HepG2 (cell line): ENCODE measurements at regions not wholly inside any gene's neighbourhood (a gene's known extent, or its start where the extent isn't known, plus 50 kb on each side); places are given as distances from the start of the nearest gene placed in this dataset.

Source experiments
- ATAC-seq: fragments of 200-7000 bp; cut with Tn5 transposase; 3 replicates; pipeline ENCODE4 v1.9.1; 2020; ENCODE audit warnings: mild to moderate bottlenecking, moderate library complexity
- BruUV-seq: library from RNA; stranded (reverse); fragments of 400-500 nt; replicated peaks from 2 replicates; lab custom pipeline; 2021; lab: Mats Ljungman, UMichigan
- CTCF ChIA-PET: fragments of 300-600 bp; formaldehyde crosslinking; extraction: SDS; loops from one replicate; lab custom pipeline; 2021; ENCODE audit warnings: low total read pairs, inconsistent platforms, low intra/inter-chr PET ratio; lab: Yijun Ruan, JAX
- POLR2A ChIA-PET: fragments of 350-600 bp; sonication (Branson Sonifier 250); formaldehyde crosslinking; loops from one replicate; lab custom pipeline; 2020; ENCODE audit warnings: antibody characterized with exemption, inconsistent platforms; lab: Yijun Ruan, JAX
- DNase-seq: peaks from one replicate; pipeline ENCODE4 v3.0.0-alpha.2; 2015; ENCODE audit warnings: low spot score
- FAIRE-seq: peaks from 3 replicates; lab custom pipeline; 2011; peaks lifted over from hg19 to GRCh38; lab: Jason Lieb, UNC
- H2AFZ ChIP-seq: one replicate; pipeline ENCODE4 v1.6.1; 2011; ENCODE audit warnings: low read length, inconsistent platforms
- H3K27ac ChIP-seq: fragments of 300-600 bp; 3 replicates; pipeline ENCODE4 v1.8.0; 2011; ENCODE audit warnings: mixed run types, mild to moderate bottlenecking, mixed read lengths, low read length, inconsistent platforms; ENCODE audit not compliant: insufficient read depth; ENCODE audit errors: extremely low read length
- H3K27me3 ChIP-seq, 2 experiments: fragments of 200-600 bp in 1 of 2; 2 replicates in 1 of 2; 3 replicates in 1 of 2; pipeline versions ENCODE4 v1.6.0 to v1.8.0; 2011; ENCODE audit warnings: low read length in 2 of 2, mild to moderate bottlenecking in 2 of 2, moderate library complexity in 2 of 2, inconsistent platforms in 1 of 2; ENCODE audit not compliant: insufficient read depth in 2 of 2, control insufficient read depth in 1 of 2
- H3K36me3 ChIP-seq, 2 experiments: fragments of 200-600 bp in 1 of 2; replicated peaks in 1 of 2; 2 replicates in 1 of 2; 3 replicates in 1 of 2; pipeline versions ENCODE4 v1.5.1 to v1.8.0; 2011; ENCODE audit warnings: low read length in 2 of 2, inconsistent platforms in 1 of 2; ENCODE audit not compliant: insufficient read depth in 2 of 2, control insufficient read depth in 1 of 2
- H3K4me1 ChIP-seq: 2 replicates; pipeline ENCODE4 v1.5.1; 2012; ENCODE audit warnings: low read length, inconsistent platforms; ENCODE audit not compliant: insufficient read depth
- H3K4me2 ChIP-seq: 2 replicates; pipeline ENCODE4 v1.6.0; 2011; ENCODE audit warnings: low read depth, low read length, inconsistent platforms
- H3K4me3 ChIP-seq, 3 experiments: fragments of 200-600 bp in 1 of 3; sonication (generic), shearing (Covaris generic) in 1 of 3; replicated peaks in 1 of 3; 2 replicates each; pipeline ENCODE4 v1.5.1; 2011 to 2016; ENCODE audit warnings: low read length in 3 of 3, inconsistent platforms in 2 of 3, low read depth in 2 of 3, mild to moderate bottlenecking in 2 of 3, control low read depth in 1 of 3, mixed read lengths in 1 of 3; ENCODE audit not compliant: insufficient read depth in 1 of 3
- H3K79me2 ChIP-seq: one replicate; pipeline ENCODE4 v1.6.1; 2011; ENCODE audit warnings: low read length, inconsistent platforms; ENCODE audit not compliant: insufficient read depth
- H3K9ac ChIP-seq: 2 replicates; pipeline ENCODE4 v1.6.0; 2011; ENCODE audit warnings: mild to moderate bottlenecking, low read depth, low read length, inconsistent platforms; ENCODE audit not compliant: insufficient read depth
- H3K9me3 ChIP-seq: 2 replicates; pipeline ENCODE4 v1.5.1; 2012; ENCODE audit warnings: mild to moderate bottlenecking, low read length
- H4K20me1 ChIP-seq: 2 replicates; pipeline ENCODE4 v1.6.0; 2011; ENCODE audit warnings: inconsistent platforms, mild to moderate bottlenecking, low read length, moderate library complexity; ENCODE audit not compliant: insufficient read depth
- LRRFIP1 ChIP-seq: sonication (generic); formaldehyde crosslinking; conservative IDR thresholded peaks from 2 replicates; pipeline ENCODE4 v1.4.0; 2020; ENCODE audit warnings: missing genetic modification reagents
- MEF2D ChIP-seq: sonication (generic); formaldehyde crosslinking; IDR thresholded peaks from 2 replicates; pipeline ENCODE4 v1.5.1; 2020; ENCODE audit warnings: mild to moderate bottlenecking, missing genetic modification reagents
- MLXIP ChIP-seq: sonication (generic); formaldehyde crosslinking; IDR thresholded peaks from 2 replicates; pipeline ENCODE4 v1.9.0; 2021; ENCODE audit warnings: missing genetic modification reagents, borderline replicate concordance
- ZNF281 ChIP-seq: sonication (generic); formaldehyde crosslinking; IDR thresholded peaks from 2 replicates; pipeline ENCODE4 v1.4.0; 2020; ENCODE audit warnings: missing genetic modification reagents, borderline replicate concordance
- ZNF557 ChIP-seq: sonication (generic); formaldehyde crosslinking; IDR thresholded peaks from 2 replicates; pipeline ENCODE4 v1.4.0; 2020; ENCODE audit warnings: missing genetic modification reagents
- ZNF558 ChIP-seq: sonication (generic); formaldehyde crosslinking; IDR thresholded peaks from 2 replicates; pipeline ENCODE4 v1.9.0; 2022; ENCODE audit warnings: mild to moderate bottlenecking, missing genetic modification reagents, borderline replicate concordance
- ZNF883 ChIP-seq: sonication (generic); formaldehyde crosslinking; IDR thresholded peaks from 2 replicates; pipeline ENCODE4 v1.5.1; 2020; ENCODE audit warnings: mild to moderate bottlenecking, missing genetic modification reagents; ENCODE audit errors: not compliant biosample characterization
- WGBS: methylation state at CpG from one replicate; pipeline ENCODE4 v1.1.6; 2017; ENCODE audit warnings: low lambda C conversion rate; 5-methylcytosine and 5-hydroxymethylcytosine counted together
- in situ Hi-C: cut with HindIII; loops from 2 replicates; pipeline ENCODE4 v1.10.0; 2017; ENCODE audit warnings: low pct_unique_long_range_greater_than_20kb; ENCODE audit not compliant: extremely low pct_ligation_motif_present
- intact Hi-C: fragments of 100-400 bp; cut with micrococcal nuclease; formaldehyde crosslinking; loops from one replicate; pipeline ENCODE4 v1.10.0; 2022; ENCODE audit not compliant: unreplicated experiment
- TF ChIP-seq, protein P1 (sequence below): IDR thresholded peaks from 2 replicates; pipeline ENCODE4 v1.4.0; 2020; ENCODE audit warnings: mild to moderate bottlenecking, missing genetic modification reagents
- TF ChIP-seq, protein P2 (sequence below): sonication (generic); formaldehyde crosslinking; IDR thresholded peaks from 2 replicates; pipeline ENCODE4 v1.8.1; 2023; ENCODE audit warnings: missing genetic modification reagents, inconsistent platforms, borderline replicate concordance

DNA sequence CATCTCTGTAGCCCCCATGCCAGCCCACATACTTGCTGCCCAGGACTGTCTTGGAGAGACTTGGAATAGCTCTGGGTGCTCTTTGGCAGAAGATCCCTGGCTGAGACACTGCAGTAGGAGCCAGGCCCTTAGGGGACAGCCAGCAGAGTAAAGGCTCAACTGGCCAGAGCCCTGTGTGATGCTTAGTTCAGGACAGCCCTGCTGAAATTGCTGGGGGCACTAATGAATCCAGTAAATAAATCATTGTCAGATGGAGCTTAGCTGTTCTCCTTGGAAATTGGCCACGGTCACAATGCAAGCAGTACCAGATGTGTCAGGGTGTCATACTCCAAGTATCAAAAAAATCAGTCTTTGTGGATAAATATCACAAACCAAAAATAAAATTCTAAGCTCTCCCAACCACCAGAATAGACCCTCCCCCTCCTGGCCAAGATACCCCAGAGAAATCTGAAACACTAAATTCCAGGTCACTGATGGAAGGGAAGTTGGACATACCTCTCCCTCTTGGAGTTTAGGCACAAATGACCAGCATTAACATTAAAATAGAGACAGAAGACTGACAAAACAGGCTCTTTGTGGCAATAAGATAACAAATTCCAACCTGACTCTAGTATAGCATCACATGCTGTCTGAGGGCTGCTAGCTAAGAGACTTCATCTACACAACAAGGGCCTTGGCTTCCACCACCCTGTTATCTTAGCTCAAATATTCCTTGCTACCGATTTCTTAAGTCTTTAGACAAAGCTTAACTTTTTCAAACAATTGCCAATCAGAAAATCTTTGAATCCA, 83.2 kb upstream of the DNAH14 start:
- no peak for ATAC-seq
- FAIRE-seq = no peak
- 11% methylated on average over 2 of the region's 2 CpGs for WGBS
- DNase-seq = no peak
- Histone ChIP-seq H3K36me3 (no peaks in the 10 kb centered on the region), H3K79me2 (no peaks in the 10 kb centered on the region), H4K20me1 (no peaks in the 10 kb centered on the region), H3K4me2 (no peak overlapping the region), H3K27me3 (no peaks in the 10 kb centered on the region), H3K27ac (no peak overlapping the region), H3K4me3 (no peak overlapping the region), H3K9ac (no peak overlapping the region), H3K9me3 (0 out of 2 replicates have a peak, but pooled peaks cover 5% of the 10 kb centered on the region), H2AFZ (no peak overlapping the region), H3K4me1 (no peaks in the 10 kb centered on the region)
- CTCF ChIA-PET = no interaction called here
- in situ Hi-C loops (no loop called here), intact Hi-C loops (no loop called here)
- no TSS peak for BruUV-seq
- POLR2A ChIA-PET = no interaction called here
- no peak for TF ChIP-seq ZNF281 (CRISPR knock-in tag)
- no peak for TF ChIP-seq MEF2D (CRISPR knock-in tag)
- no peak for TF ChIP-seq ZNF883 (CRISPR knock-in tag)
- no peak for TF ChIP-seq LRRFIP1
- no peak for TF ChIP-seq ZNF558 (CRISPR knock-in tag)
- TF ChIP-seq, protein P1, sequence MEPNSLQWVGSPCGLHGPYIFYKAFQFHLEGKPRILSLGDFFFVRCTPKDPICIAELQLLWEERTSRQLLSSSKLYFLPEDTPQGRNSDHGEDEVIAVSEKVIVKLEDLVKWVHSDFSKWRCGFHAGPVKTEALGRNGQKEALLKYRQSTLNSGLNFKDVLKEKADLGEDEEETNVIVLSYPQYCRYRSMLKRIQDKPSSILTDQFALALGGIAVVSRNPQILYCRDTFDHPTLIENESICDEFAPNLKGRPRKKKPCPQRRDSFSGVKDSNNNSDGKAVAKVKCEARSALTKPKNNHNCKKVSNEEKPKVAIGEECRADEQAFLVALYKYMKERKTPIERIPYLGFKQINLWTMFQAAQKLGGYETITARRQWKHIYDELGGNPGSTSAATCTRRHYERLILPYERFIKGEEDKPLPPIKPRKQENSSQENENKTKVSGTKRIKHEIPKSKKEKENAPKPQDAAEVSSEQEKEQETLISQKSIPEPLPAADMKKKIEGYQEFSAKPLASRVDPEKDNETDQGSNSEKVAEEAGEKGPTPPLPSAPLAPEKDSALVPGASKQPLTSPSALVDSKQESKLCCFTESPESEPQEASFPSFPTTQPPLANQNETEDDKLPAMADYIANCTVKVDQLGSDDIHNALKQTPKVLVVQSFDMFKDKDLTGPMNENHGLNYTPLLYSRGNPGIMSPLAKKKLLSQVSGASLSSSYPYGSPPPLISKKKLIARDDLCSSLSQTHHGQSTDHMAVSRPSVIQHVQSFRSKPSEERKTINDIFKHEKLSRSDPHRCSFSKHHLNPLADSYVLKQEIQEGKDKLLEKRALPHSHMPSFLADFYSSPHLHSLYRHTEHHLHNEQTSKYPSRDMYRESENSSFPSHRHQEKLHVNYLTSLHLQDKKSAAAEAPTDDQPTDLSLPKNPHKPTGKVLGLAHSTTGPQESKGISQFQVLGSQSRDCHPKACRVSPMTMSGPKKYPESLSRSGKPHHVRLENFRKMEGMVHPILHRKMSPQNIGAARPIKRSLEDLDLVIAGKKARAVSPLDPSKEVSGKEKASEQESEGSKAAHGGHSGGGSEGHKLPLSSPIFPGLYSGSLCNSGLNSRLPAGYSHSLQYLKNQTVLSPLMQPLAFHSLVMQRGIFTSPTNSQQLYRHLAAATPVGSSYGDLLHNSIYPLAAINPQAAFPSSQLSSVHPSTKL (CRISPR knock-in tag) = no peak
- TF ChIP-seq, protein P2, sequence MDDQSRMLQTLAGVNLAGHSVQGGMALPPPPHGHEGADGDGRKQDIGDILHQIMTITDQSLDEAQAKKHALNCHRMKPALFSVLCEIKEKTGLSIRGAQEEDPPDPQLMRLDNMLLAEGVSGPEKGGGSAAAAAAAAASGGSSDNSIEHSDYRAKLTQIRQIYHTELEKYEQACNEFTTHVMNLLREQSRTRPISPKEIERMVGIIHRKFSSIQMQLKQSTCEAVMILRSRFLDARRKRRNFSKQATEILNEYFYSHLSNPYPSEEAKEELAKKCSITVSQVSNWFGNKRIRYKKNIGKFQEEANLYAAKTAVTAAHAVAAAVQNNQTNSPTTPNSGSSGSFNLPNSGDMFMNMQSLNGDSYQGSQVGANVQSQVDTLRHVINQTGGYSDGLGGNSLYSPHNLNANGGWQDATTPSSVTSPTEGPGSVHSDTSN (CRISPR knock-in tag) = no peak
- no peak for TF ChIP-seq ZNF557
- no peak for TF ChIP-seq MLXIP (CRISPR knock-in tag)
